ENCODE measurements at regions not wholly inside any gene's neighbourhood (a gene's known extent, or its start where the extent isn't known, plus 50 kb on each side); places are given as distances from the start of the nearest gene placed in this dataset.
"Not testable (repeated sequence)": the region's sequence is repeated elsewhere in the genome, so short reads cannot be mapped to it uniquely, and the experiment has no call there.

- not testable (repeated sequence) for H3K4me3 ChIP-seq (ENCODE audit: low read length); H3K27ac ChIP-seq (ENCODE audit: low read length); DNase-seq; H3K36me3 ChIP-seq (replicated peaks; ENCODE audit: insufficient read depth, low read length); H3K9me2 ChIP-seq (replicated peaks; ENCODE audit: insufficient read depth, low read length); H2AFZ ChIP-seq (ENCODE audit: low read length); H3K9me3 ChIP-seq (replicated peaks; ENCODE audit: insufficient read depth, low read length); H3K27me3 ChIP-seq (replicated peaks; ENCODE audit: insufficient read depth, low read length); H3K79me2 ChIP-seq (ENCODE audit: low read length); H3K9ac ChIP-seq (ENCODE audit: low read length); H3K4me1 ChIP-seq (ENCODE audit: low read length); H3K4me2 ChIP-seq (ENCODE audit: low read depth, low read length); H3F3A ChIP-seq (ENCODE audit: insufficient read depth, low read length); H4K20me1 ChIP-seq (ENCODE audit: insufficient read depth, low read length)
These were observed 57.0 kb upstream of the NEUROD1 start for GRCh38 chr2:181737302-181737701.

DNA sequence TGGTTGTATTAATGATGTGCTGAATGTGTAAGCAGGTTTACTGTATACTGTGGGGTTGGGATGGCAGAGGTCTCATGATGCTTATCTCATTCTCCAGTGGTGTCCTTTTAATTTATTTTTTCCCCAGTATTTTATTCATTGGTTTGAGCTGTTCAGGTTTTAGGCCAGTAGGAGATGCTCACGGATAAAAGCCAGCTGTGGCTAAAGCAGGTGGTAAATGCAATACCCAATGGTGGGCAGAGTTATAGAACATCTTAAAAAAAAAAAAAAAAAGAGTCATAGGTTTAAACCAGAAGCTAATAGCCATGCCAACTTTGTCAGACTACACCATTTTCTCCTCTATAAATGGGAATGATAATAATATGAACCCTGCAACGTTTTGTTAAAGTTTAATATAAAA lies 57.8 kb upstream of the NEUROD1 start:
- no peaks in the 10 kb centered on the region for H3K9me3 ChIP-seq (replicated peaks; ENCODE audit: insufficient read depth, low read length)
- H3K9me2 ChIP-seq (replicated peaks; ENCODE audit: insufficient read depth, low read length) = no peaks in the 10 kb centered on the region
- no peak for DNase-seq
- H3K27me3 ChIP-seq (replicated peaks; ENCODE audit: insufficient read depth, low read length) = no peaks in the 10 kb centered on the region
- no peak overlapping the region for H3K4me3 ChIP-seq (ENCODE audit: low read length)
- no peaks in the 10 kb centered on the region for H3F3A ChIP-seq (ENCODE audit: insufficient read depth, low read length)
- no peaks in the 10 kb centered on the region for H3K79me2 ChIP-seq (ENCODE audit: low read length)
- H4K20me1 ChIP-seq (ENCODE audit: insufficient read depth, low read length) = no peaks in the 10 kb centered on the region
- no peaks in the 10 kb centered on the region for H3K36me3 ChIP-seq (replicated peaks; ENCODE audit: insufficient read depth, low read length)
- H3K4me2 ChIP-seq (ENCODE audit: low read depth, low read length) = no peak overlapping the region
- H3K27ac ChIP-seq (ENCODE audit: low read length) = no peak overlapping the region
- H2AFZ ChIP-seq (ENCODE audit: low read length) = no peak overlapping the region
- H3K4me1 ChIP-seq (ENCODE audit: low read length) = 0 out of 2 replicates have a peak, but pooled peaks cover under 1% of the 10 kb centered on the region
- TF ChIP-seq, protein P1, sequence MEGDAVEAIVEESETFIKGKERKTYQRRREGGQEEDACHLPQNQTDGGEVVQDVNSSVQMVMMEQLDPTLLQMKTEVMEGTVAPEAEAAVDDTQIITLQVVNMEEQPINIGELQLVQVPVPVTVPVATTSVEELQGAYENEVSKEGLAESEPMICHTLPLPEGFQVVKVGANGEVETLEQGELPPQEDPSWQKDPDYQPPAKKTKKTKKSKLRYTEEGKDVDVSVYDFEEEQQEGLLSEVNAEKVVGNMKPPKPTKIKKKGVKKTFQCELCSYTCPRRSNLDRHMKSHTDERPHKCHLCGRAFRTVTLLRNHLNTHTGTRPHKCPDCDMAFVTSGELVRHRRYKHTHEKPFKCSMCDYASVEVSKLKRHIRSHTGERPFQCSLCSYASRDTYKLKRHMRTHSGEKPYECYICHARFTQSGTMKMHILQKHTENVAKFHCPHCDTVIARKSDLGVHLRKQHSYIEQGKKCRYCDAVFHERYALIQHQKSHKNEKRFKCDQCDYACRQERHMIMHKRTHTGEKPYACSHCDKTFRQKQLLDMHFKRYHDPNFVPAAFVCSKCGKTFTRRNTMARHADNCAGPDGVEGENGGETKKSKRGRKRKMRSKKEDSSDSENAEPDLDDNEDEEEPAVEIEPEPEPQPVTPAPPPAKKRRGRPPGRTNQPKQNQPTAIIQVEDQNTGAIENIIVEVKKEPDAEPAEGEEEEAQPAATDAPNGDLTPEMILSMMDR (IDR thresholded peaks at IDR 0.05; ENCODE audit: low read length) = 0 out of 2 replicates have a peak, but pooled peaks have one; percentile 4
- TF ChIP-seq EZH2 (optimal IDR thresholded peaks at IDR 0.05; ENCODE audit: low read depth, low read length) (no peak), EZH2phosphoT487 (IDR thresholded peaks at IDR 0.05; ENCODE audit: low read length) (no peak)
- no peak overlapping the region for H3K9ac ChIP-seq (ENCODE audit: low read length)

DNA sequence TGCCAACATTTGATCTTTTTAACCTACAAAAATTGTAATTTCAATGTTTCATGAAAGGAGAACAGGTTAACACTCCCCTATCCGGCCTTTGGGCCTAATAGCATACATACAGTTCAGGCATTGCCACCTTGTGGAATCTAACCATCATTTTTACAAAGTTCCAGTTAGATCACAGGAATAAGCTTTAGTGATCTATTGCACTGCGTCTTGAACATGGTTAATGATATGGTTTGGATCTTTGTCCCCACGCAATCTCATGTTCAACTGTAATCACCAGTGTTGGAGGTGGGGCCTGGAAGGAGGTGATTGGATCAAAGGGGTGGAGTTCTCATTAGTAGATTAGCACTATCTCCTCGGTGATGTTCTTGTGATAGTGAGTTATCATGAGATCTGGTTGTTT lies 58.2 kb upstream of the NEUROD1 start:
- no peaks in the 10 kb centered on the region for H3K36me3 ChIP-seq (replicated peaks; ENCODE audit: insufficient read depth, low read length)
- no peaks in the 10 kb centered on the region for H3K27me3 ChIP-seq (replicated peaks; ENCODE audit: insufficient read depth, low read length)
- no peak overlapping the region for H3K4me2 ChIP-seq (ENCODE audit: low read depth, low read length)
- no peak overlapping the region for H3K9ac ChIP-seq (ENCODE audit: low read length)
- H4K20me1 ChIP-seq (ENCODE audit: insufficient read depth, low read length) = no peaks in the 10 kb centered on the region
- 0 out of 2 replicates have a peak, but pooled peaks cover 4% of the 10 kb centered on the region for H3K4me1 ChIP-seq (ENCODE audit: low read length)
- no peak overlapping the region for H3K4me3 ChIP-seq (ENCODE audit: low read length)
- no peak overlapping the region for H3K27ac ChIP-seq (ENCODE audit: low read length)
- no peak overlapping the region for H2AFZ ChIP-seq (ENCODE audit: low read length)
- H3F3A ChIP-seq (ENCODE audit: insufficient read depth, low read length) = no peaks in the 10 kb centered on the region
- no peaks in the 10 kb centered on the region for H3K79me2 ChIP-seq (ENCODE audit: low read length)
- TF ChIP-seq, protein P1 (IDR thresholded peaks at IDR 0.05; ENCODE audit: low read length) = no peak
- TF ChIP-seq EZH2 (optimal IDR thresholded peaks at IDR 0.05; ENCODE audit: low read depth, low read length) (no peak), EZH2phosphoT487 (IDR thresholded peaks at IDR 0.05; ENCODE audit: low read length) (no peak)
- H3K9me2 ChIP-seq (replicated peaks; ENCODE audit: insufficient read depth, low read length) = no peaks in the 10 kb centered on the region
- no peak for DNase-seq
- no peaks in the 10 kb centered on the region for H3K9me3 ChIP-seq (replicated peaks; ENCODE audit: insufficient read depth, low read length)

- H3K4me2 ChIP-seq (ENCODE audit: low read depth, low read length) = no peak overlapping the region
These were observed 61.4 kb upstream of the NEUROD1 start for GRCh38 chr2:181741756-181742155.

More at GRCh38 chr2:181741756-181742155, 61.4 kb upstream of the NEUROD1 start:
- no peaks in the 10 kb centered on the region for H3F3A ChIP-seq (ENCODE audit: insufficient read depth, low read length)
- 0 out of 2 replicates have a peak, but pooled peaks cover 4% of the 10 kb centered on the region for H3K4me1 ChIP-seq (ENCODE audit: low read length)
- H4K20me1 ChIP-seq (ENCODE audit: insufficient read depth, low read length) = no peaks in the 10 kb centered on the region
- no peaks in the 10 kb centered on the region for H3K27me3 ChIP-seq (replicated peaks; ENCODE audit: insufficient read depth, low read length)
- H3K9me2 ChIP-seq (replicated peaks; ENCODE audit: insufficient read depth, low read length) = no peaks in the 10 kb centered on the region
- TF ChIP-seq, protein P1 (IDR thresholded peaks at IDR 0.05; ENCODE audit: low read length) = no peak
- TF ChIP-seq EZH2phosphoT487 (IDR thresholded peaks at IDR 0.05; ENCODE audit: low read length) (no peak), EZH2 (optimal IDR thresholded peaks at IDR 0.05; ENCODE audit: low read depth, low read length) (no peak)
- H3K27ac ChIP-seq (ENCODE audit: low read length) = no peak overlapping the region
- DNase-seq = no peak
- no peak overlapping the region for H2AFZ ChIP-seq (ENCODE audit: low read length)
- H3K9me3 ChIP-seq (replicated peaks; ENCODE audit: insufficient read depth, low read length) = no peaks in the 10 kb centered on the region
- H3K9ac ChIP-seq (ENCODE audit: low read length) = no peak overlapping the region
- no peaks in the 10 kb centered on the region for H3K79me2 ChIP-seq (ENCODE audit: low read length)
- no peak overlapping the region for H3K4me3 ChIP-seq (ENCODE audit: low read length)
- no peaks in the 10 kb centered on the region for H3K36me3 ChIP-seq (replicated peaks; ENCODE audit: insufficient read depth, low read length)
